Fibroblast of skin of scalp (primary cell): ENCODE measurements at regions not wholly inside any gene's neighbourhood (a gene's known extent, or its start where the extent isn't known, plus 50 kb on each side); places are given as distances from the start of the nearest gene placed in this dataset.
"Not testable (repeated sequence)": the region's sequence is repeated elsewhere in the genome, so short reads cannot be mapped to it uniquely, and the experiment has no call there.

Source experiments
- DNase-seq: peaks from one replicate; pipeline ENCODE4 v3.0.0-alpha.2; 2013

DNA sequence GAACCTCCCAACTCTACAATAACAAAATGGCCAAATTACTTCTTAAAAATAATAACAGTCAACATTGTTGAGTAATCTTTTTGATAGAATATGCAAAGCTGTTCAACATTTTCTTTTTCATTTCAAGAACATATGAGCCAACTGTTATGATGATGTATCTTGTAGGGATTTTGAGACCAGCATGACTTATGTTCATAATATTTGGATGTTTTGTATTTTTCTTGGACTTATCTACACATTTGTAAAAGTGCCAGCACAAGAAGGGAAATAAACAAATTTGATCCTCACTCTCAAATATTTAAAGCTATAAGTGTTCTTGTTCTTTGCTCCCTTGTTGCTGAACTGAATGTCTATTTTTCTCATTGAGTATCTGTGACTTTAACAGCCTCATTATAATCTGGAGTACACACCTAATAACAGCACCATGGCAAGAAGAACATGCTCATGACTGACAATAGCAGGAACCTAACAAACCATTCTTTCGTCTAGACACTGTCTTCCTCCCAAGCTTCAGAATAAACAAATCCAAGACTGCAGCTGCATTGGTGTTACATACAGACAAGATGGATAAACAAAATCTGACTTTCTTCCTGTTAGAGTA, 1049.7 kb downstream of the FAT4 start:
- peak; percentile 28 for DNase-seq

DNA sequence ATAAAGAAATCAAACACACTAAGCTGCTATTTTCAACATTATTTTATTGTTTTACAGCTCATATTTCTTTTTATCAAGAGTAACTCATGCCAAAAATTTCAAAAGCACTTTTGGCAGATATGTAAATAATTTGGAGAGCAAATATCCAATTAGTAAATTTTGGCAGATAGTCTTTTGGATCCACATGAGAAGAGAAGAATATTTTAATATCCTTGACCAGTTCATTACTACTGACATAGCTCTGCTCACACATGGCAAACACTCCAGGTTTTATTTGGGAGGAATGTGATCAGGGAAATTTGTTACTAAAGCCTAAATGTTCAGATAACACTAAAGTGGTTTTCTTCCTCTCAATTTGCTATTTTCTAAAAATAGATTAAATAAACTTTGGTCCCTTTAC, 1054.3 kb downstream of the FAT4 start:
- no peak for DNase-seq

DNA sequence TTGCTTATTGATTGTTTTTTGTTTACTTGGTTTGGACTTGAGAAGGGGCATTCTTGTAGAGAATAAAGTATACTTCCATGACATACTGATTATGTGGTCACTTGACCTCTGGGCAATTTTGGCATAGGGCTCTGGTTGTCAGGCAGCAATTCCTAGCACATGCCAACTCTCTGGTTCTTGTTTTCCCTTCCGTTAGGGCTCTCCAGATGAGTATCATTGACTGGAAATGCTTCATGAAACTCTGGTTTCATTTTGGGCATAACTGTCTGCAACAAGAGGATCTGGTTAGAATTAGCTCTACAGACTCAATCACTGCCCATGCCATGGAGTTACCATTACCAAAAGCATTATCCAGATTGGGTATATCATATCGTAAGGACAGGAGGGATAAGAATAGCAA, 1057.9 kb downstream of the FAT4 start:
- no peak for DNase-seq

DNA sequence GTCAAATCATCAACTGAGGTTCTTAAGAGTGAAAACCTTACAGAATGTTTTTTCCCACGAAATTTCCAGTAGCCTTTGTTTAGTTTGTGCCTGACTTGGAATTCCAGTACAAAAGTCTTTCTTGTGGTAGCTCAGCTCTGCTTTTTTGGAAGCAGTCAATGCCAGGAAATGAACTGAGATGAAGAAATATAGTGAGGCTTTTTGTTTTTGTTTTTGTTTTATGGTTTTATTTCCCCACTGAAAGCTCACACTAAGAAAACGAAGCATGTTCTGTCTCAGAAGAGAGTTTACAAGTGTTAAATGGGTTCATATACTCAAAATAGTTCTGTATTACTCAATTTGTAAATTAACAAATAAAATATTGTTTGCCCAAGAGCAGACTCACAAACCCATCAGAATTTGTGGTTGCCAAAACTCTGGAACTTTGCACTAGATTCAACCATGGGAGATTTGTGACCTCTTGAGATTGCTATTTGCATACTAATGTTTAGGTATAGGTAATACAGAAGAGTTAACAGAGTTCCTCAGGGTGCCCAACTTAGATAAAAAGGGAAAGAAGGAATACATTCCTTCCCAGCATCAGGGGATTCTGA, 1060.8 kb downstream of the FAT4 start:
- DNase-seq: no peak

DNA sequence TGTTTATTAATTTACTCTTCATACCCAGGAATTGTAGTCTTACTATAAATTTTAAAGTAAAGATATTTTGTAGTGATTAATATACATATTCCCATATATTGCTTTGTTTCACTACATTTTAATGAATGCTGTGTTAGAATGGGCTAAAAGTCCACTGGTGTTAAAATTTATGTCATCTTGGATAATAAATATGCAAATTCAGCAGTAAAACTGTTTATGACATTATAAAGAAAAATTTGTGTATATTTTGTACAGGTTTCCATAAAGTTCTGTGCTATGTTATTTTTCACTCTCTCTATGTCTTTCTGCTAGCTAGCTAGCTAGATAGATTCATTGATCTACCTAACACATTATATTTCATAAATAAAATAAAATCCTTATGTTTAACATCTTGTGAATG, 1071.2 kb downstream of the FAT4 start:
- DNase-seq: no peak

DNA sequence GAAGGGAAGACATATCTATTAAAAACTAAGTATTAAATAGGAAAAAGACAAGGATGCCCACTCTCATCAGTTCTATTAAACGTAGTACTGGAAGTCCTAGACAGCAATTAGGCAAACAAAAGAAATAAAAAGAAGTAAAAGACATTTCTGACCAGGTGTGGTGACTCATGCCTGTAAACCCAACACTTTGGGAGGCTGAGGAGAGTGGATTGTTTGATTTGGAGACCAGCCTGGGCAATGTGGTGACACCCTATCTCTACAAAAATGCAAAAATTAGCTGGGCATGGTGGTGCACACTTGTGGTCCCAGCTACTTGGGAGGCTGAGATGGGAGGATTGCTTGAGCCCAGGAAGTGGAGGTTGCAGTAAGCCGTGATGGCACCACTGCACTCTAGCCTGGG, 1071.8 kb downstream of the FAT4 start:
- DNase-seq: no peak

DNA sequence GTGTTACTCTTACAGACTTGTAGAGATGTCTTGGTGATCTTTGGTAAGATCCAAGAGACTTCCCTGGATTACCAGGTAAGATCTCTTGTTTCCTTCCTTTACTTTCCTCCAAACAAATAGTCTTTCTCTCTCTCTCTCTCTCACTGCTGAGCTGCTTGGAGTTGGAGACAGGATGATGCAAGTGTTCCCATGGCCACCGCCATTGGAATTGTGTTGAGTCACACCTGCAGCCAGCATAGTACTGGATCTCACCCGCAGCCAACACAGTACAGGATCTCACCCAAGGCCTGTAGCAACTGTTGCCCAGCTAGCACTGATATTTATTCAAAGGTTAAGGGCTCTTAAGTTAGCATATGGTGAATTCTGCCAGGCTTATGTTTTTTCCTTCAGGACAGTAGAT, 1080.9 kb downstream of the FAT4 start:
- peak; percentile 19 for DNase-seq

DNA sequence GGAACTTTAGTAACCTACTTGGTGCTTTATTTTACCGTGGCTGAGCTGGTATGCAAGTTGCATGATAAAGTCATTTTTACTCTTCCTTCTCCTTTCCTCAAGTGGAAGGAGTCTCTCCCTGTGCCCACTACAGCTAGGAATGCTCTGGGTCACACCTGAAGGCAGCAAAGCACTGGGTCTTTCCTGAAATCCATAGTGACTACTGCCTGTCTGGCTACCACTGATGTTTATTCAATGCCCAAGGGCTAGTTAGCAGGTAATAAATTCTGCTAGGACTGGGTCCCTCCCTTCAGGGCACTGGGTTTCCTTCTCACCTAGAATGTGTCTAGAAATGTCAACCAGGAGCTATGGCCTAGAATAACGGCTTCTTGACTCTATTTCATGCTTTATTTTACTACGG, 1081.4 kb downstream of the FAT4 start:
- DNase-seq: no peak

DNA sequence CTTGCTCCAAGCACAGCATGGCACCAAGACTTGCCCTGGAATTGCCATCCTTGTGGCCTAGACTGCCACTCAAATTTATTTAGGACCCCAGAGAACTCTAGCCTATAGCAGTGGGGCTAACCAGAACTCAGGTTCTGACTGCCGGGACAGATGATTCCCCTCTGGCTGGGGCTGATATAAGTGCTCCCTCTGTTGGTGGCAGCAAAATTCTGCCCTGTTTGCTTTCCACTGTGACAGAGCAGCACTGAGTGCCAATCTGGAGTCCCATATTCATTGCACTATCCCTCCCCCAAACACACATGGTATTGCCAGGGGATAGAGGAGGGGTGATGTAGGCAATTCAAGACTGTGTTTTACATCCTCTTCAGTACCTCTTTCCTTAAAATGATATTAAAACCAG, 1081.9 kb downstream of the FAT4 start:
- DNase-seq: no peak

DNA sequence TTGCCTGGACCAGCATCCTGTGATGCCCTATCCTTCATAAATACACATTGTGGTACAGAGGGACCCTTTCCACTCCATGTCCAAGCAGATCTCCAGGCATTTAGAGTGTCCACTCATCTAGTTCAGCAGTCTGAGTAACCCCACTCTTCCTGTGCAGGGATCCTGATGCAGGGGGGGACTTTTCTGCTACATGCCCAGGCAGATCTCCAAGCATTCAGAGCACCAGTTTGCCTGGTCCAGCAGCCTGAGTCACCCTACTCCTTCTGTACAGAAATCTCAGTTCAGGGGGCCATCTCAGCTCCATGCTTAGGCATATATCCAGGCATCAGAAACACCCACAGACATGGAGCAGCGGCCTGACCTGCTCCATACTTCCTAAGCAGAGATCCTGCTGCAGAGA, 1089.8 kb downstream of the FAT4 start:
- DNase-seq: peak; percentile 7

DNA sequence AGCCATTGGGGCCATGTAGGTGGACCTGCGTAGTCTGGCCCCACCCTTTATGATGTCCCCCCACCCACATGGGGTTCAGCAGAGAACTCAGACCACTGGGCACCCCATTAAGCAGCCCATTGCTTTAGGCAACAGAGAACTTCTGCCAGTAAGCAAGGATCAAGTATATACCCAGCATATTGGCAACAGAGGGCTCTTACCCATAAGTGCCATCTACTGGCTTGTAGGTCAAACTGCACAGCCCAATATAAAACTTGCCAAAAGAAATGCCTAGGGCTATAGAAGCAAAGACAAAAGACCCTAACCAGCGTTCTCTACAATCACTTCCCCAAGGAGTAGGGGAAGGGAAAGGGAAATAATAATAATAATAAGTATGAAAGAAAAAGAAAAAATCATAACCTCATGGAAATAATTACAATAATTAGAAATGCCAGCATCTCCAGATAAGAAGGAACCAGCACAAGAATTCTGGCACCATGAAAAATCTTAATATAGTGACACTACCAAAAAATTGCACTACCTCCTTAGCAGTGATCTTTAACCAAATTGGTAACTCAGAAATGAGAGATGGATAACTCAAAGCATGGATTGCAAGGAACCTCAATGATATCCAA, 1090.7 kb downstream of the FAT4 start:
- DNase-seq: peak; percentile 43

DNA sequence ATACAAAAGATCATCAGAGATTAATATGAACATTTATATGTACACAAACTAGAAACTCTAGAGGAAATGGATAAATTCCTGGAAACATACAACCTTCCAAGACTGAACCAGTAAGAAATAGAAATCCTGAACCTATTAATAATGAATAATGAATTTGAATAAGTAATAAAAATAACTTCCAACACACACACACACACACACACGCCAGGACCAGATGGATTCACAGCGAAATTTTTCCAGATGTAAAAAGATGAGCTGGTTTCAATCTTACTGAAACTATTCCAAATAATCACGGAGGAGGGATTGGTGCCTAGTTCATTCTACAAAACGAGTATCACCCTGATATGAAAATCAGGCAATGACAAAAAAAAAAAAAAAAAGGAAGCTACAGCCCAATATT, 1095.0 kb downstream of the FAT4 start:
- no peak for DNase-seq

DNA sequence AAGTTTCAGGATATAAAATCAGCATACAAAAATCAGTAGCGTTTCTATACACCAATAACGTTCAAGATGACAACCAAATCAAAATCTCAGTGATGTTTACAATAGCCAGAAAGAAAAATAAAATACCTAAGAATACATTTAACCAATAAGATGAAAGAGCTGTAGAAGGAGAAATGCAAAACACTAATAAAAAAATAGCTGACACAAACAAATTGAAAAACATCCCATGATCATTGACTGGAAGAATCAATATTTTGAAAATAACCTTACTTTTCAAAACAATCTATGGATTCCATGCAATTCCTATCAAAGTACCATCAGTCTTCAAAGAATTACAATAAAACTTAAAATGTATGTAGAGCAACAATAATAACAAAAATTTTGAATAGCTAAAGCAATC, 1096.3 kb downstream of the FAT4 start:
- no peak for DNase-seq

DNA sequence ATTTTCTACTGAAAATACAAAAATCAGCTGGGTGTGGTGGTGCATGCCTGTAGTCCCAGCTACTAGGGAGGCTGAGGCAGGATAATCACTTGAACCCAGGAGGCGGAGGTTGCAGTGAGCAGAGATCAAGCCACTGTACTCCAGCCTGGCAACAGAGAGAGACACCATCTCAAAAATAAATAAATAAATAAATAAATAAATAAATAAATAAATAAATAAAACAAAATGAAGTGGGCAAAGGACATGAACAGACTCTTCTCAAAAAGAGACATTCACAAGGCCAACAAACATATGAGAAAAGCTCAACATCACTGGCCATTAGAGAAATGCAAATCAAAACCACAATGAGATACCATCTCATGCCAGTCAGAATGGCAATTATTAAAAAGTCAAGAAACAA, 1097.6 kb downstream of the FAT4 start:
- DNase-seq: not testable (repeated sequence)

DNA sequence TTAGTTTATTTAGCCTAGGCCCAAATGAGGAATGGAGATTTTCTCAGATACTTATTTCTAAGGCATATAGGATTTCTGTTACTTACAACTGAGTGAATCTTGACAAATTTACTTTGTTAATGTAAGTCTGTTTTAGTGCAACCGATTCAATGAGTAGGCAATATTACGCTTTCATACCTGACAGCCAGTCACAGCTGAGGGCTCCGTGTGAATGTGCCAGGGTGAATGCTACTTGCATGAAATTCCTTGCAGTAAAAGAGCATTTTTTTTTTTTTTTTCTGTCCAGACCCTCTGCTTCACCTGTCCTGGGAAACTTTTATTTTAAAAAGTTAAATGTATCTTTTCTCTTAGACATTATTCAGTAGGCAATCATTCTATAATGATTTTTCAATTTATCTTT, 1100.0 kb downstream of the FAT4 start:
- DNase-seq: no peak

DNA sequence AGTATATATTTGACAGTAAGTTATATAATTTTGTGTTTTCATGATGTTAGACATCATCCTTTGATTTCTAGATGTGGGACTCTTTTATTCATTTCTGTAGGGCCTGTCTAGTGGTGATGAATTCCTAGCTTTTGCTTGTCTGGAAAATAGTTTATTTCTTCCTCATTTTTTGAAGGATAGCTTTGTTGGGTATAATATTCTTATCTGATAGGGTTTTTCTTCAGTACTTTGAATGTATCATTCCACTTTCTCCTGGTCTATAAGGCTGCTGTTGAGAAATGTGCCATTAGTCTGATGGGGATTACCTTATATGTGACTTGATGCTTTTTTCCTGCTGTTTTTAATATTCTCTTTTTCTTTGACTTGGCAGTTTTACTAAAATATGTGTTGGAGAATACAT, 1104.5 kb downstream of the FAT4 start:
- DNase-seq: no peak

DNA sequence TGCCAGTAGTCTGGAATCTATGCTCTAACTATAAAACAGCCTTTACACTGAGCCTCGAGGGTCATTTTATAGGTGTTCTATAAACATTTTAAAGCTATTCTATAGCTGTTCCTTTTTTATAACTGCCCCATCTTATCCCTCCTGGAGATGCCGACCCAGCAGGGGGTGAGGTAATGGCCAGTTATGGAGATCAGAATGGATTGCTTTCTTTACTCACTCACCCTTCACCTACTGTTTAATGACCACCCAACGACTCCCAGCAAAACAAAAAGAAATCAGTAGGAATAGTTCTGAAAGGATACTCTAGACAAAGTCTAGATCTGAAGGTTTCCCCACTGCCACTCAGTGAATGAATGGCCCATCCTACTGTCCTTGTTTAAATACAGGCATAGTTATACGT, 1113.1 kb downstream of the FAT4 start:
- no peak for DNase-seq

DNA sequence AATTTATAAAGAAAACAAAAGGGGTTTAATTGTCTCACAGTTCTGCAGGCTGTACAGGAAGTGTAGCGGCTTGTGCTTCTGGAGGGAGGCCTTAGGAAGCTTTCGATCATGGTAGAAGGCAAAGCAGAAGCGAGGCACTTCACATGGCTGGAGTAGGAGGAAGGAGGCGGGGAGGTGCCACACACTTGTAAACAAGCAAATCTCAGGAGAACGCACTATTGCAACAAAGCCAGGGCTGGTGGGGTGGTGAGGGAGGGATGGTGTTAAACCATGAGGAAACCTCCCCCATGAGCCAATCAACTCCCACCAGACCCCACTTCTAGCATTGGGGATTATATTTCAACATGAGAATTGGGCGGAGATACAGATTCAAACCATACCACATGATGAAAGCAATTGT, 1116.3 kb downstream of the FAT4 start:
- no peak for DNase-seq

DNA sequence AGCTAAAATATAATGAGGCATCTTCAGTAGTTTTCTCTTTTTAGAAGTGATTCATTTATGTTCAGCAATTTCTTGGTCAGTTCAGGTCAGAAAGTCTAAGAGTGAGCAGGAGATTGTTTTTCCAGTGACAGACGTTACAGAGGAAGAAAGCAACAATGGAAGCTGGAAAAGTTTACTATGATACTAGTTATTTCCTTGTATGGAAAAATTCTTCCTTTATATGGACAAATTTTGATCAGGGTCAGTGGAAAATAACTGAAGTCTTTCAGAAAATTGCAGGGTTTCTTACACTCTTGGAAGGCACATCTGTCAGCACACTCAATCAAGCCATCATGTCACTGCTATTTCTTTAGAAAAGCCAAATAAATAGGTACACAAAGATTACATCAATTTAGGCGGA, 1120.7 kb downstream of the FAT4 start:
- no peak for DNase-seq

DNA sequence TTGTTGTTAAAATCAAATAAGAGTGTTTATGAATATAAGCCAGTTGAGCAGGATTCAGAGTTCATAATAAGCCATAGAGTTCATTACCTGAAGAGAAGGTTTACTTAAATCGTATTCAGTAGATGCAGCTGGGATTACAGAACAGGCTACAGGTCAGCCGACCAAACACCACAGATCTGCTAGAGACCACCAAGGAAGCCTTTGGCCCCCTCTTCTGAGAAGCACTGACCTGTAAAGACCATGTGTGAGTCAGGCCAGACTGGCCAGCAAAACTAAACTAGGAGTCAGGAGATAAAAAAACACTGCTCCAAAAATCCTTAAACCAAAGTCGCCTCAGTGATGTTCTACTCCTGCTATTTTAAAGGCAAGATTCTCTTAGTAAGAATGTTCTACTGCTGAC, 1125.5 kb downstream of the FAT4 start:
- no peak for DNase-seq

DNA sequence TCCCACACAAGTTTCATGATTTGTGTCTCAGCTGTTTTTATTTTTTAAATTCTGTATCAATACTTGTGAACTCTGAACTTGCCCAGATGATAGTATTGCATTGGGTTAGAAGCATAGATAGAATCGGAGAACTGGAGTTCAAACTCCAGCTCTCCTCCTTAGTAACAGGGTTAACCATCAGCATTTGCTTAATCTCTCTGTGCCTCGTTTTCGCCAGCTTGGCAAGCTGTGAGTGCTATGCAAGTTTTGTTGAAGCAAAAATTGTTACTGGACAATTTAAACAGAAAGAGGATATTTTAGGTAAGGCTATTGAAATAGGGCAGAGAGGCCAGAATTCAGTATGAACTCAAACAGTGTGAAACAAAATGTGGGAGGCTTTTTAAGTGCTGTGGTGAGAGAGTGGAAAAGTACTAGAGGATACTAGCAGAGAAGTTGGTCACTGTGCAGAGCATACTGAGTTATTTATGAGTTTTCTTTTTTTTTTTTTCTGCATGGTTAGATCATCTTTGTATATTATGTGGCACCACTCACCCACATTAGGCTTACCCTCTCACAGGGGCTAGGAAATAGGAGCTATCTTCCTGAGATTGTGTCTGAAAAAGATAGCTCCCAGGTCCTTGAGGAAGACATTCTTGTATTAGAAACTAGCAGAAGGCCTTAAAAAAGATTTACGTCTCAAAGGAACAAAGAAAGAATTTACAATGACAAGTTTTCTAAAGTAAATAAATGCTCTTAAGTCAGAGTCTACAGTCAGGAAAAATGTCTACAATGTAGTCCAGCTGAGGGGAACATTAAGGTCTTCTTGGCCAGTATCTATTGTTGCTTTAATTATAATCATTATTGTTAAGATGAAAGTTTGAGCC, 1126.6 kb downstream of the FAT4 start:
- DNase-seq: no peak

DNA sequence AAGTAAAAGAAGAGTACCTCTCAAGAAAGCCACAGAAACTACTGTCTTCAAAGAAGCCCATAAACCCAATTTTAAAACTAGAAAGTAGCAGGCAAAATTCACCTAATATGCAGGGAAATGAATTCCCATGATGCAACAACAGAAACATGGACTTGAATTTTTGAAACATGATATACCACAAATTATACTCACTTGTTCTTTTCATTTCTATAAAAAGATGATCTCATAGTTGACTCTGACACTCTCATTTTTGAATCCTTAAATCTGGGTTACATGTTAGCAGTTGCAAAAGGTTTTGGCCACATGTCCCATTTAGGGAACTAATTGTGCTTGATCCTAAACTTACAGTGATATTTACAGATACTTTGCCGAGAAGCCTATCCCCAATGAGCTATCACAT, 1130.8 kb downstream of the FAT4 start:
- DNase-seq: no peak

DNA sequence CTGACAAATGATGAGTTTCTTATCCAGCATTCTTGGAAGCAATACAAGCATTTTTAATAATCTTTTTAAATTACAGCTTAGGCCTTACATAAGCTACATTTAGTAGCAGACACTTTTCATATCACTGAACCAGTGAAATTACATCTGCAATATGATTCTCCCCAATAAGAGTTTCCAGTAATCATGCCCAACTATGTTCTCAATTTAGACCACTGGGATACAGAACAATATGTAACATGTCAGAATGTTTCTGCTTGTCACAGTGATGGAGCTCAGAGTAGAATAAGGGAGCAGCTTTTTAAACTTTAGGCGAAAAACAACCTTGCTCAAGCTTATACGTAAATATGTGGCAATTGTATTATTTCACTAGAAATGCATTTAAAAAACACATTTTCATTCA, 1132.2 kb downstream of the FAT4 start:
- DNase-seq: no peak
